ENCODE measurements at regions not wholly inside any gene's neighbourhood (a gene's known extent, or its start where the extent isn't known, plus 50 kb on each side); places are given as distances from the start of the nearest gene placed in this dataset.

DNA sequence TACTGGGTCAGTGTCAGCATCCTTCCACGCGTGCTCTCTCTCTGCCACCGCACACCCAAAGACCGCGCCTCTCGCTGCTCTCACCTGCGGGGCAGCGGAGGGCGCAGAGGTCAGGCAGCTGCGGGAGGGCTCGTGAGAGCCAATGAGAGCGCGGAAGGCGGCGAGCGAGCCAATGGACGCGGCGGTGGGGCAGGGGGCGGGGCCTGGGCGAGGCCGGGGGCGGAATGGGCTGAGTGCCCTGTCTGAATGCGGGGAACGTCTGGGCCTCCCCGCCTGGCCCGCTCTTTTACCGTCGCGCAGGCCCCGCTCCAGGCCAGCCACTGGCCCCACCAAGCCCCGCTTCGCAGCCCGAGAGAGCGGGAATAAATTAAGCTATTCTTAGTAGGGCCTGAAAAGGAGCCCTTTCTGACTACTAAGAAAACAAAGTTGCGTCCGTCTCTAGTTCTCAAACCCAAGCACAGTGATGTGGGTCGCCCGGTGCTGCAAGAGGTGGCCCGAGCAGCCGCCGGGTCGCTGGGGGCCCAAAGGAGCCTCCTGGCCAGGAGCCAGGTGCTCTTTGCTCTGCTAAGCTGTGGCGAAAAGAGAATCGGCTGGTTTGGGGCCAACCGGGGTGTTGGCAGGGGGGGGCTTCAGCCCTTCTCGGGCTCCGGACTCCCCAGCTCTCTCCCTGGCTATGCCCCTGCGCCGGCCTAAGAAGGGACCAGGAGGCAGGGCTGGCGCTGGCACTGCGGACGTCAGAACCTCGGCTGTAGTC, 81.1 kb upstream of the GLI2 start:
- H3K4me1 ChIP-seq (ENCODE audit: control insufficient read depth, insufficient read depth, low read length), result no peaks in the 10 kb centered on the region
- ChIA-PET POLR2A (no interaction called here), CTCF (interaction anchor here (0.6 to 1.7 kb wide), 2 partner anchors 14 to 103 kb away, joined by 3 to 4 read pairs; no protein-coding TSS in a partner anchor)
- TF ChIP-seq, protein P1, sequence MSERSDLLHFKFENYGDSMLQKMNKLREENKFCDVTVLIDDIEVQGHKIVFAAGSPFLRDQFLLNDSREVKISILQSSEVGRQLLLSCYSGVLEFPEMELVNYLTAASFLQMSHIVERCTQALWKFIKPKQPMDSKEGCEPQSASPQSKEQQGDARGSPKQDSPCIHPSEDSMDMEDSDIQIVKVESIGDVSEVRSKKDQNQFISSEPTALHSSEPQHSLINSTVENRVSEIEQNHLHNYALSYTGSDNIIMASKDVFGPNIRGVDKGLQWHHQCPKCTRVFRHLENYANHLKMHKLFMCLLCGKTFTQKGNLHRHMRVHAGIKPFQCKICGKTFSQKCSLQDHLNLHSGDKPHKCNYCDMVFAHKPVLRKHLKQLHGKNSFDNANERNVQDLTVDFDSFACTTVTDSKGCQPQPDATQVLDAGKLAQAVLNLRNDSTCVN (tag by site-specific recombination; optimal IDR thresholded peaks at IDR 0.05), result no peak
- no peak for TF ChIP-seq ZNF785 (tag by site-specific recombination; IDR thresholded peaks at IDR 0.05)
- no peak for TF ChIP-seq ZNF133 (tag by site-specific recombination; IDR thresholded peaks at IDR 0.05)
- no peak for TF ChIP-seq ZNF302 (tag by site-specific recombination; IDR thresholded peaks at IDR 0.05; ENCODE audit: low read depth)
- TF ChIP-seq ZBTB21 (tag by site-specific recombination; IDR thresholded peaks at IDR 0.05), result no peak
- TF ChIP-seq, protein P2, sequence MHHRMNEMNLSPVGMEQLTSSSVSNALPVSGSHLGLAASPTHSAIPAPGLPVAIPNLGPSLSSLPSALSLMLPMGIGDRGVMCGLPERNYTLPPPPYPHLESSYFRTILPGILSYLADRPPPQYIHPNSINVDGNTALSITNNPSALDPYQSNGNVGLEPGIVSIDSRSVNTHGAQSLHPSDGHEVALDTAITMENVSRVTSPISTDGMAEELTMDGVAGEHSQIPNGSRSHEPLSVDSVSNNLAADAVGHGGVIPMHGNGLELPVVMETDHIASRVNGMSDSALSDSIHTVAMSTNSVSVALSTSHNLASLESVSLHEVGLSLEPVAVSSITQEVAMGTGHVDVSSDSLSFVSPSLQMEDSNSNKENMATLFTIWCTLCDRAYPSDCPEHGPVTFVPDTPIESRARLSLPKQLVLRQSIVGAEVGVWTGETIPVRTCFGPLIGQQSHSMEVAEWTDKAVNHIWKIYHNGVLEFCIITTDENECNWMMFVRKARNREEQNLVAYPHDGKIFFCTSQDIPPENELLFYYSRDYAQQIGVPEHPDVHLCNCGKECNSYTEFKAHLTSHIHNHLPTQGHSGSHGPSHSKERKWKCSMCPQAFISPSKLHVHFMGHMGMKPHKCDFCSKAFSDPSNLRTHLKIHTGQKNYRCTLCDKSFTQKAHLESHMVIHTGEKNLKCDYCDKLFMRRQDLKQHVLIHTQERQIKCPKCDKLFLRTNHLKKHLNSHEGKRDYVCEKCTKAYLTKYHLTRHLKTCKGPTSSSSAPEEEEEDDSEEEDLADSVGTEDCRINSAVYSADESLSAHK (tag by site-specific recombination; IDR thresholded peaks at IDR 0.05), result no peak
- TF ChIP-seq ZNF623 (tag by site-specific recombination; IDR thresholded peaks at IDR 0.05), result no peak
- no peak for TF ChIP-seq KLF10 (tag by site-specific recombination; IDR thresholded peaks at IDR 0.05)
- no peak for TF ChIP-seq ZNF292 (tag by site-specific recombination; IDR thresholded peaks at IDR 0.05; ENCODE audit: borderline replicate concordance, low read depth)
- no peak for TF ChIP-seq KLF16 (tag by site-specific recombination; IDR thresholded peaks at IDR 0.05)
- H3K36me3 ChIP-seq (ENCODE audit: control insufficient read depth in 2 of 2, insufficient read depth in 1 of 2, low read length in 2 of 2), result no peaks in the 10 kb centered on the region
- no peak overlapping the region for H3K4me3 ChIP-seq (ENCODE audit: low read depth, low read length)
- H3K9me3 ChIP-seq (ENCODE audit: control insufficient read depth, insufficient read depth, low read depth, low read length), result no peaks in the 10 kb centered on the region
- H3K27ac ChIP-seq (ENCODE audit: extremely low read depth, low read depth, low read length), result no peak overlapping the region

DNA sequence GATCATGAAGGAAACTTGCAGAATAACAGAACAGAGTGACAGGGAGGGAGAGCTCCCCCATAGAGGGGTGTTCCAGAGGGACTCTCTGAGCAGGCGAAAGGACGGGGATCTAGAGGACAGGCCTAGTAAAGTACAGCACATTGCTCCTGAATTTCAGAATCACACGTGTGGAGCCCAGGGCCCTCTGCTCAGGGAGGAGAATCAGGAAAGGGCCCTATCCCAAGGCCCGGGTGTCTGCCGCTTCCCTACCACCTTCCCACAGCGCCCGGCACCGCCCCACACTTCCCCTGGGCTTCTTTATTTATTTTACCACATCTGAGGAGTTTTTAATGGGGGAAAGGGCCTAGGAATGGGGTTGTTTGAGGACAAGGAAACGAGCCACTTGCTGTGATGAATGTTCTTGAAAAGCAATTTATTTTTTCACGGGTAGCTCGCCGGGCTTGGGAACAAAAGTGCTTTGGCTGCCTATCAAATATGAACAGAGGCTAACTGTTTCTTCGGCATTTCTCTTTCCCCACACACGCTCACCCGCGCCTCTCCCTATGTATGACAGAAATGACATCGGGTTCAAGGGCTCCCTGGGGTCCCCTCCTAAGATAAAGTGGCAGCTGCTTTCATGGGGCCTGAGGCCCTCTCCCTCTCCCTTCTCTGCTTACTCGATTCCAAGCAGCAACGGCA, 79.3 kb upstream of the GLI2 start:
- CTCF ChIA-PET, result interaction anchor here (0.6 to 1.7 kb wide), 3 partner anchors 12 to 314 kb away, joined by 3 to 6 read pairs (median 4); no protein-coding TSS in a partner anchor
- no peaks in the 10 kb centered on the region for H3K36me3 ChIP-seq (ENCODE audit: control insufficient read depth in 2 of 2, insufficient read depth in 1 of 2, low read length in 2 of 2)
- H3K4me3 ChIP-seq (ENCODE audit: low read depth, low read length), result no peak overlapping the region
- no peaks in the 10 kb centered on the region for H3K4me1 ChIP-seq (ENCODE audit: control insufficient read depth, insufficient read depth, low read length)
- H3K27ac ChIP-seq (ENCODE audit: extremely low read depth, low read depth, low read length), result no peak overlapping the region
- no peaks in the 10 kb centered on the region for H3K9me3 ChIP-seq (ENCODE audit: control insufficient read depth, insufficient read depth, low read depth, low read length)
- POLR2A ChIA-PET, result no interaction called here
- TF ChIP-seq ZNF155 (tag by site-specific recombination; IDR thresholded peaks at IDR 0.05), result no peak
- TF ChIP-seq, protein P3, sequence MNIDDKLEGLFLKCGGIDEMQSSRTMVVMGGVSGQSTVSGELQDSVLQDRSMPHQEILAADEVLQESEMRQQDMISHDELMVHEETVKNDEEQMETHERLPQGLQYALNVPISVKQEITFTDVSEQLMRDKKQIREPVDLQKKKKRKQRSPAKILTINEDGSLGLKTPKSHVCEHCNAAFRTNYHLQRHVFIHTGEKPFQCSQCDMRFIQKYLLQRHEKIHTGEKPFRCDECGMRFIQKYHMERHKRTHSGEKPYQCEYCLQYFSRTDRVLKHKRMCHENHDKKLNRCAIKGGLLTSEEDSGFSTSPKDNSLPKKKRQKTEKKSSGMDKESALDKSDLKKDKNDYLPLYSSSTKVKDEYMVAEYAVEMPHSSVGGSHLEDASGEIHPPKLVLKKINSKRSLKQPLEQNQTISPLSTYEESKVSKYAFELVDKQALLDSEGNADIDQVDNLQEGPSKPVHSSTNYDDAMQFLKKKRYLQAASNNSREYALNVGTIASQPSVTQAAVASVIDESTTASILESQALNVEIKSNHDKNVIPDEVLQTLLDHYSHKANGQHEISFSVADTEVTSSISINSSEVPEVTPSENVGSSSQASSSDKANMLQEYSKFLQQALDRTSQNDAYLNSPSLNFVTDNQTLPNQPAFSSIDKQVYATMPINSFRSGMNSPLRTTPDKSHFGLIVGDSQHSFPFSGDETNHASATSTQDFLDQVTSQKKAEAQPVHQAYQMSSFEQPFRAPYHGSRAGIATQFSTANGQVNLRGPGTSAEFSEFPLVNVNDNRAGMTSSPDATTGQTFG (tag by site-specific recombination; IDR thresholded peaks at IDR 0.05; ENCODE audit: borderline replicate concordance), result no peak
- TF ChIP-seq MYNN (tag by site-specific recombination; IDR thresholded peaks at IDR 0.05; ENCODE audit: borderline replicate concordance), result no peak
- TF ChIP-seq, protein P4, sequence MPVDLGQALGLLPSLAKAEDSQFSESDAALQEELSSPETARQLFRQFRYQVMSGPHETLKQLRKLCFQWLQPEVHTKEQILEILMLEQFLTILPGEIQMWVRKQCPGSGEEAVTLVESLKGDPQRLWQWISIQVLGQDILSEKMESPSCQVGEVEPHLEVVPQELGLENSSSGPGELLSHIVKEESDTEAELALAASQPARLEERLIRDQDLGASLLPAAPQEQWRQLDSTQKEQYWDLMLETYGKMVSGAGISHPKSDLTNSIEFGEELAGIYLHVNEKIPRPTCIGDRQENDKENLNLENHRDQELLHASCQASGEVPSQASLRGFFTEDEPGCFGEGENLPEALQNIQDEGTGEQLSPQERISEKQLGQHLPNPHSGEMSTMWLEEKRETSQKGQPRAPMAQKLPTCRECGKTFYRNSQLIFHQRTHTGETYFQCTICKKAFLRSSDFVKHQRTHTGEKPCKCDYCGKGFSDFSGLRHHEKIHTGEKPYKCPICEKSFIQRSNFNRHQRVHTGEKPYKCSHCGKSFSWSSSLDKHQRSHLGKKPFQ (tag by site-specific recombination; IDR thresholded peaks at IDR 0.05), result no peak
- no peak for TF ChIP-seq GLIS1 (tag by site-specific recombination; IDR thresholded peaks at IDR 0.05)
- TF ChIP-seq ZNF416 (tag by site-specific recombination; IDR thresholded peaks at IDR 0.05), result no peak
- no peak for TF ChIP-seq ZNF274 (IDR thresholded peaks at IDR 0.05; ENCODE audit: low read length)
- TF ChIP-seq ZNF274 (tag by site-specific recombination; IDR thresholded peaks at IDR 0.05; ENCODE audit: borderline replicate concordance), result no peak
- TF ChIP-seq ZNF157 (tag by site-specific recombination; IDR thresholded peaks at IDR 0.05), result no peak
- no peak for TF ChIP-seq ZNF37A (tag by site-specific recombination; IDR thresholded peaks at IDR 0.05)
- TF ChIP-seq KLF8 (tag by site-specific recombination; IDR thresholded peaks at IDR 0.05), result no peak
- TF ChIP-seq ZNF548 (tag by site-specific recombination; IDR thresholded peaks at IDR 0.05), result no peak
- TF ChIP-seq, protein P5, sequence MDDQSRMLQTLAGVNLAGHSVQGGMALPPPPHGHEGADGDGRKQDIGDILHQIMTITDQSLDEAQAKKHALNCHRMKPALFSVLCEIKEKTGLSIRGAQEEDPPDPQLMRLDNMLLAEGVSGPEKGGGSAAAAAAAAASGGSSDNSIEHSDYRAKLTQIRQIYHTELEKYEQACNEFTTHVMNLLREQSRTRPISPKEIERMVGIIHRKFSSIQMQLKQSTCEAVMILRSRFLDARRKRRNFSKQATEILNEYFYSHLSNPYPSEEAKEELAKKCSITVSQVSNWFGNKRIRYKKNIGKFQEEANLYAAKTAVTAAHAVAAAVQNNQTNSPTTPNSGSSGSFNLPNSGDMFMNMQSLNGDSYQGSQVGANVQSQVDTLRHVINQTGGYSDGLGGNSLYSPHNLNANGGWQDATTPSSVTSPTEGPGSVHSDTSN (CRISPR knock-in tag; IDR thresholded peaks at IDR 0.05), result no peak
- no peak for TF ChIP-seq SCRT2 (tag by site-specific recombination; IDR thresholded peaks at IDR 0.05)
